ENCODE measurements at regions not wholly inside any gene's neighbourhood (a gene's known extent, or its start where the extent isn't known, plus 50 kb on each side); places are given as distances from the start of the nearest gene placed in this dataset.

DNA sequence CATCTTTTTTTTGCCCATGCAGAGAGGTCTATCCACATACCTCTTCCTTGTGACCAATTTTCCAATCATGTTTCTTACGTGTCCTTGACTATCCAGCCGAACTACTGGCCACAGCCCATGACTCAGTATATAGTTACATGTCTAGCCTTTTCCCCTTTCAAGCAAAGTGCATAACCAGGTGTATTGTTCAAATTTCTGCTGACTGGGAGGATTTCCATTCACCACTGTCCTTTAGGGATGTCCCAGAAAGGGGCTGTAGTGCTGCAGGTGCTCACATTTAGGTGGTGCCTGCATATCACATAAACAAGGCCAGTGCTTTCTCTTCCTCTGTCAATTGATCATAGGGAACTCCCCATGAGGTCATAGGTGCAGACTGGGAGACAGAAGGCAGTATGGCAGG lies 69.4 kb upstream of the ALDH1A3 start:
- peaks cover 8% of the 10 kb centered on the region; the same call in 1 of the 2 replicates for H3K9me2 ChIP-seq (ENCODE audit: insufficient read depth)
- H3K36me3 Mint-ChIP-seq (ENCODE audit: low read depth): peaks cover 11% of the 10 kb centered on the region
- no peaks in the 10 kb centered on the region for H3K36me3 ChIP-seq (ENCODE audit: insufficient read depth)
- H3K4me3 Mint-ChIP-seq: no peak overlapping the region
- no peaks in the 10 kb centered on the region for H3K4me1 Mint-ChIP-seq
- no peak overlapping the region for H3K4me2 ChIP-seq
- no peak overlapping the region for H3K27ac Mint-ChIP-seq
- DNase-seq (ENCODE audit: low spot score): no peak
- no peak overlapping the region for H2AFZ ChIP-seq
- no peak overlapping the region for H3K4me3 ChIP-seq
- no peaks in the 10 kb centered on the region for H3F3A ChIP-seq (replicated peaks; ENCODE audit: low read depth)
- H3K4me1 ChIP-seq (ENCODE audit: insufficient read depth): no peaks in the 10 kb centered on the region
- no peaks in the 10 kb centered on the region for H3K79me2 ChIP-seq (replicated peaks; ENCODE audit: insufficient read depth)
- H3K9me3 Mint-ChIP-seq: peaks cover 35% of the 10 kb centered on the region
- peaks cover 8% of the 10 kb centered on the region for H3K27me3 Mint-ChIP-seq (ENCODE audit: insufficient read depth, low read depth, poor library complexity)
- no peaks in the 10 kb centered on the region for H4K20me1 ChIP-seq (replicated peaks; ENCODE audit: insufficient read depth)
- TF ChIP-seq NANOG (IDR thresholded peaks at IDR 0.05; ENCODE audit: borderline replicate concordance) (no peak), POLR2AphosphoS5 (IDR thresholded peaks at IDR 0.05; ENCODE audit: low read depth) (no peak), CREB1 (CRISPR knock-in tag; IDR thresholded peaks at IDR 0.05; ENCODE audit: low read depth) (no peak), JUNB (IDR thresholded peaks at IDR 0.05; ENCODE audit: unreplicated experiment) (no peak), EZH2phosphoT487 (IDR thresholded peaks at IDR 0.05; ENCODE audit: unreplicated experiment) (no peak), ZNF114 (CRISPR knock-in tag; IDR thresholded peaks at IDR 0.05) (no peak), STAT1 (IDR thresholded peaks at IDR 0.05; ENCODE audit: unreplicated experiment) (no peak), ZNF331 (CRISPR knock-in tag; IDR thresholded peaks at IDR 0.05; ENCODE audit: low read depth) (no peak), EZH2 (IDR thresholded peaks at IDR 0.05; ENCODE audit: low read depth, unreplicated experiment) (no peak)
- TF ChIP-seq, protein P1, sequence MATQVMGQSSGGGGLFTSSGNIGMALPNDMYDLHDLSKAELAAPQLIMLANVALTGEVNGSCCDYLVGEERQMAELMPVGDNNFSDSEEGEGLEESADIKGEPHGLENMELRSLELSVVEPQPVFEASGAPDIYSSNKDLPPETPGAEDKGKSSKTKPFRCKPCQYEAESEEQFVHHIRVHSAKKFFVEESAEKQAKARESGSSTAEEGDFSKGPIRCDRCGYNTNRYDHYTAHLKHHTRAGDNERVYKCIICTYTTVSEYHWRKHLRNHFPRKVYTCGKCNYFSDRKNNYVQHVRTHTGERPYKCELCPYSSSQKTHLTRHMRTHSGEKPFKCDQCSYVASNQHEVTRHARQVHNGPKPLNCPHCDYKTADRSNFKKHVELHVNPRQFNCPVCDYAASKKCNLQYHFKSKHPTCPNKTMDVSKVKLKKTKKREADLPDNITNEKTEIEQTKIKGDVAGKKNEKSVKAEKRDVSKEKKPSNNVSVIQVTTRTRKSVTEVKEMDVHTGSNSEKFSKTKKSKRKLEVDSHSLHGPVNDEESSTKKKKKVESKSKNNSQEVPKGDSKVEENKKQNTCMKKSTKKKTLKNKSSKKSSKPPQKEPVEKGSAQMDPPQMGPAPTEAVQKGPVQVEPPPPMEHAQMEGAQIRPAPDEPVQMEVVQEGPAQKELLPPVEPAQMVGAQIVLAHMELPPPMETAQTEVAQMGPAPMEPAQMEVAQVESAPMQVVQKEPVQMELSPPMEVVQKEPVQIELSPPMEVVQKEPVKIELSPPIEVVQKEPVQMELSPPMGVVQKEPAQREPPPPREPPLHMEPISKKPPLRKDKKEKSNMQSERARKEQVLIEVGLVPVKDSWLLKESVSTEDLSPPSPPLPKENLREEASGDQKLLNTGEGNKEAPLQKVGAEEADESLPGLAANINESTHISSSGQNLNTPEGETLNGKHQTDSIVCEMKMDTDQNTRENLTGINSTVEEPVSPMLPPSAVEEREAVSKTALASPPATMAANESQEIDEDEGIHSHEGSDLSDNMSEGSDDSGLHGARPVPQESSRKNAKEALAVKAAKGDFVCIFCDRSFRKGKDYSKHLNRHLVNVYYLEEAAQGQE (IDR thresholded peaks at IDR 0.05; ENCODE audit: unreplicated experiment): no peak
- TF ChIP-seq, protein P2, sequence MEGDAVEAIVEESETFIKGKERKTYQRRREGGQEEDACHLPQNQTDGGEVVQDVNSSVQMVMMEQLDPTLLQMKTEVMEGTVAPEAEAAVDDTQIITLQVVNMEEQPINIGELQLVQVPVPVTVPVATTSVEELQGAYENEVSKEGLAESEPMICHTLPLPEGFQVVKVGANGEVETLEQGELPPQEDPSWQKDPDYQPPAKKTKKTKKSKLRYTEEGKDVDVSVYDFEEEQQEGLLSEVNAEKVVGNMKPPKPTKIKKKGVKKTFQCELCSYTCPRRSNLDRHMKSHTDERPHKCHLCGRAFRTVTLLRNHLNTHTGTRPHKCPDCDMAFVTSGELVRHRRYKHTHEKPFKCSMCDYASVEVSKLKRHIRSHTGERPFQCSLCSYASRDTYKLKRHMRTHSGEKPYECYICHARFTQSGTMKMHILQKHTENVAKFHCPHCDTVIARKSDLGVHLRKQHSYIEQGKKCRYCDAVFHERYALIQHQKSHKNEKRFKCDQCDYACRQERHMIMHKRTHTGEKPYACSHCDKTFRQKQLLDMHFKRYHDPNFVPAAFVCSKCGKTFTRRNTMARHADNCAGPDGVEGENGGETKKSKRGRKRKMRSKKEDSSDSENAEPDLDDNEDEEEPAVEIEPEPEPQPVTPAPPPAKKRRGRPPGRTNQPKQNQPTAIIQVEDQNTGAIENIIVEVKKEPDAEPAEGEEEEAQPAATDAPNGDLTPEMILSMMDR (conservative IDR thresholded peaks at IDR 0.05; ENCODE audit: low read depth in 2 of 2): no peak
- TF ChIP-seq, protein P3, sequence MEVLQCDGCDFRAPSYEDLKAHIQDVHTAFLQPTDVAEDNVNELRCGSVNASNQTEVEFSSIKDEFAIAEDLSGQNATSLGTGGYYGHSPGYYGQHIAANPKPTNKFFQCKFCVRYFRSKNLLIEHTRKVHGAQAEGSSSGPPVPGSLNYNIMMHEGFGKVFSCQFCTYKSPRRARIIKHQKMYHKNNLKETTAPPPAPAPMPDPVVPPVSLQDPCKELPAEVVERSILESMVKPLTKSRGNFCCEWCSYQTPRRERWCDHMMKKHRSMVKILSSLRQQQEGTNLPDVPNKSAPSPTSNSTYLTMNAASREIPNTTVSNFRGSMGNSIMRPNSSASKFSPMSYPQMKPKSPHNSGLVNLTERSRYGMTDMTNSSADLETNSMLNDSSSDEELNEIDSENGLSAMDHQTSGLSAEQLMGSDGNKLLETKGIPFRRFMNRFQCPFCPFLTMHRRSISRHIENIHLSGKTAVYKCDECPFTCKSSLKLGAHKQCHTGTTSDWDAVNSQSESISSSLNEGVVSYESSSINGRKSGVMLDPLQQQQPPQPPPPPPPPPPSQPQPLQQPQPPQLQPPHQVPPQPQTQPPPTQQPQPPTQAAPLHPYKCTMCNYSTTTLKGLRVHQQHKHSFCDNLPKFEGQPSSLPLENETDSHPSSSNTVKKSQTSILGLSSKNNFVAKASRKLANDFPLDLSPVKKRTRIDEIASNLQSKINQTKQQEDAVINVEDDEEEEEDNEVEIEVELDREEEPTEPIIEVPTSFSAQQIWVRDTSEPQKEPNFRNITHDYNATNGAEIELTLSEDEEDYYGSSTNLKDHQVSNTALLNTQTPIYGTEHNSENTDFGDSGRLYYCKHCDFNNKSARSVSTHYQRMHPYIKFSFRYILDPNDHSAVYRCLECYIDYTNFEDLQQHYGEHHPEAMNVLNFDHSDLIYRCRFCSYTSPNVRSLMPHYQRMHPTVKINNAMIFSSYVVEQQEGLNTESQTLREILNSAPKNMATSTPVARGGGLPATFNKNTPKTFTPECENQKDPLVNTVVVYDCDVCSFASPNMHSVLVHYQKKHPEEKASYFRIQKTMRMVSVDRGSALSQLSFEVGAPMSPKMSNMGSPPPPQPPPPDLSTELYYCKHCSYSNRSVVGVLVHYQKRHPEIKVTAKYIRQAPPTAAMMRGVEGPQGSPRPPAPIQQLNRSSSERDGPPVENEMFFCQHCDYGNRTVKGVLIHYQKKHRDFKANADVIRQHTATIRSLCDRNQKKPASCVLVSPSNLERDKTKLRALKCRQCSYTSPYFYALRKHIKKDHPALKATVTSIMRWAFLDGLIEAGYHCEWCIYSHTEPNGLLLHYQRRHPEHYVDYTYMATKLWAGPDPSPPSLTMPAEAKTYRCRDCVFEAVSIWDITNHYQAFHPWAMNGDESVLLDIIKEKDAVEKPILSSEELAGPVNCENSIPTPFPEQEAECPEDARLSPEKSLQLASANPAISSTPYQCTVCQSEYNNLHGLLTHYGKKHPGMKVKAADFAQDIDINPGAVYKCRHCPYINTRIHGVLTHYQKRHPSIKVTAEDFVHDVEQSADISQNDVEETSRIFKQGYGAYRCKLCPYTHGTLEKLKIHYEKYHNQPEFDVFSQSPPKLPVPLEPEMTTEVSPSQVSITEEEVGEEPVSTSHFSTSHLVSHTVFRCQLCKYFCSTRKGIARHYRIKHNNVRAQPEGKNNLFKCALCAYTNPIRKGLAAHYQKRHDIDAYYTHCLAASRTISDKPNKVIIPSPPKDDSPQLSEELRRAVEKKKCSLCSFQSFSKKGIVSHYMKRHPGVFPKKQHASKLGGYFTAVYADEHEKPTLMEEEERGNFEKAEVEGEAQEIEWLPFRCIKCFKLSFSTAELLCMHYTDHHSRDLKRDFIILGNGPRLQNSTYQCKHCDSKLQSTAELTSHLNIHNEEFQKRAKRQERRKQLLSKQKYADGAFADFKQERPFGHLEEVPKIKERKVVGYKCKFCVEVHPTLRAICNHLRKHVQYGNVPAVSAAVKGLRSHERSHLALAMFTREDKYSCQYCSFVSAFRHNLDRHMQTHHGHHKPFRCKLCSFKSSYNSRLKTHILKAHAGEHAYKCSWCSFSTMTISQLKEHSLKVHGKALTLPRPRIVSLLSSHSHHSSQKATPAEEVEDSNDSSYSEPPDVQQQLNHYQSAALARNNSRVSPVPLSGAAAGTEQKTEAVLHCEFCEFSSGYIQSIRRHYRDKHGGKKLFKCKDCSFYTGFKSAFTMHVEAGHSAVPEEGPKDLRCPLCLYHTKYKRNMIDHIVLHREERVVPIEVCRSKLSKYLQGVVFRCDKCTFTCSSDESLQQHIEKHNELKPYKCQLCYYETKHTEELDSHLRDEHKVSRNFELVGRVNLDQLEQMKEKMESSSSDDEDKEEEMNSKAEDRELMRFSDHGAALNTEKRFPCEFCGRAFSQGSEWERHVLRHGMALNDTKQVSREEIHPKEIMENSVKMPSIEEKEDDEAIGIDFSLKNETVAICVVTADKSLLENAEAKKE (CRISPR knock-in tag; IDR thresholded peaks at IDR 0.05): no peak
- TF ChIP-seq, protein P4, sequence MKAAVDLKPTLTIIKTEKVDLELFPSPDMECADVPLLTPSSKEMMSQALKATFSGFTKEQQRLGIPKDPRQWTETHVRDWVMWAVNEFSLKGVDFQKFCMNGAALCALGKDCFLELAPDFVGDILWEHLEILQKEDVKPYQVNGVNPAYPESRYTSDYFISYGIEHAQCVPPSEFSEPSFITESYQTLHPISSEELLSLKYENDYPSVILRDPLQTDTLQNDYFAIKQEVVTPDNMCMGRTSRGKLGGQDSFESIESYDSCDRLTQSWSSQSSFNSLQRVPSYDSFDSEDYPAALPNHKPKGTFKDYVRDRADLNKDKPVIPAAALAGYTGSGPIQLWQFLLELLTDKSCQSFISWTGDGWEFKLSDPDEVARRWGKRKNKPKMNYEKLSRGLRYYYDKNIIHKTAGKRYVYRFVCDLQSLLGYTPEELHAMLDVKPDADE (IDR thresholded peaks at IDR 0.05): no peak
- no peak for ATAC-seq
- H3K27ac ChIP-seq (ENCODE audit: low read depth): no peak overlapping the region
- H3K27me3 ChIP-seq (ENCODE audit: insufficient read depth): no peaks in the 10 kb centered on the region

All from GM23338 (cell line).